Mesendoderm (in vitro differentiated cells): ENCODE measurements at regions not wholly inside any gene's neighbourhood (a gene's known extent, or its start where the extent isn't known, plus 50 kb on each side); places are given as distances from the start of the nearest gene placed in this dataset.

Experiments used
- DNase-seq: peaks from one replicate; pipeline ENCODE4 v3.0.0; 2013
- H2AK5ac ChIP-seq: 2 replicates; pipeline ENCODE4 v1.6.1; 2013; ENCODE audit warnings: low read length, inconsistent platforms
- H2BK120ac ChIP-seq: 2 replicates; pipeline ENCODE4 v1.6.1; 2013; ENCODE audit warnings: low read depth, mild to moderate bottlenecking, low read length, moderate library complexity, mixed read lengths
- H2BK15ac ChIP-seq: replicated peaks from 2 replicates; pipeline ENCODE4 v1.6.1; 2013; ENCODE audit warnings: low read depth, mild to moderate bottlenecking, moderate library complexity
- H2BK5ac ChIP-seq: 2 replicates; pipeline ENCODE4 v1.6.1; 2013; ENCODE audit warnings: low read length, inconsistent platforms
- H3K18ac ChIP-seq: 2 replicates; pipeline ENCODE4 v1.6.1; 2013; ENCODE audit warnings: mild to moderate bottlenecking, low read length, mixed read lengths
- H3K23ac ChIP-seq: one replicate; pipeline ENCODE4 v1.6.1; 2013; ENCODE audit warnings: low read length
- H3K27ac ChIP-seq: 2 replicates; pipeline ENCODE4 v1.5.1; 2013; ENCODE audit warnings: low read depth, mild to moderate bottlenecking, inconsistent platforms, low read length, moderate library complexity
- H3K27me3 ChIP-seq: 2 replicates; pipeline ENCODE4 v1.6.1; 2013; ENCODE audit warnings: low read length, control low read depth, mild to moderate bottlenecking, inconsistent platforms; ENCODE audit not compliant: insufficient read depth, poor library complexity
- H3K36me3 ChIP-seq: 2 replicates; pipeline ENCODE4 v1.6.1; 2013; ENCODE audit warnings: low read length, inconsistent platforms; ENCODE audit not compliant: control insufficient read depth, insufficient read depth
- H3K4ac ChIP-seq: one replicate; pipeline ENCODE4 v1.6.1; 2013; ENCODE audit warnings: low read depth, mild to moderate bottlenecking, low read length, moderate library complexity
- H3K4me1 ChIP-seq: 2 replicates; pipeline ENCODE4 v1.6.1; 2013; ENCODE audit warnings: low read depth, low read length, inconsistent platforms; ENCODE audit not compliant: control insufficient read depth
- H3K4me2 ChIP-seq: 2 replicates; pipeline ENCODE4 v1.6.1; 2013; ENCODE audit warnings: low read length
- H3K4me3 ChIP-seq: 2 replicates; pipeline ENCODE4 v1.5.1; 2013; ENCODE audit warnings: mild to moderate bottlenecking, low read length
- H3K56ac ChIP-seq: one replicate; pipeline ENCODE4 v1.6.1; 2013; ENCODE audit warnings: low read length
- H3K79me1 ChIP-seq: 2 replicates; pipeline ENCODE4 v1.6.1; 2013; ENCODE audit warnings: low read length, inconsistent platforms
- H3K79me2 ChIP-seq: 2 replicates; pipeline ENCODE4 v1.6.1; 2013; ENCODE audit warnings: mild to moderate bottlenecking, low read length; ENCODE audit not compliant: control insufficient read depth, insufficient read depth
- H3K9ac ChIP-seq: 2 replicates; pipeline ENCODE4 v1.6.1; 2013; ENCODE audit warnings: low read length, inconsistent platforms
- H4K5ac ChIP-seq: one replicate; pipeline ENCODE4 v1.6.1; 2013; ENCODE audit warnings: low read length
- H4K8ac ChIP-seq: one replicate; pipeline ENCODE4 v1.6.1; 2013; ENCODE audit warnings: low read depth, mild to moderate bottlenecking, control low read depth, low read length, moderate library complexity
- WGBS: extraction: QIAGEN DNeasy Blood & Tissue Kit; methylation state at CpG from one replicate; pipeline ENCODE4 v1.1.7; 2013; ENCODE audit warnings: low lambda C conversion rate, missing lambda C conversion rate; ENCODE audit not compliant: insufficient coverage; ENCODE audit errors: extremely low coverage; 5-methylcytosine and 5-hydroxymethylcytosine counted together

GRCh38 chr14:85953265-85953664 is 423.3 kb downstream of the FLRT2 start:
- Histone ChIP-seq H2BK120ac (no peak overlapping the region), H2AK5ac (no peak overlapping the region), H4K8ac (no peak overlapping the region), H3K18ac (no peak overlapping the region), H3K36me3 (no peaks in the 10 kb centered on the region), H3K9ac (no peak overlapping the region), H3K79me1 (no peaks in the 10 kb centered on the region), H3K23ac (no peak overlapping the region), H3K27ac (no peak overlapping the region), H3K4me2 (no peak overlapping the region), H4K5ac (no peak overlapping the region), H3K4ac (no peak overlapping the region), H3K4me1 (no peaks in the 10 kb centered on the region), H3K56ac (no peak overlapping the region), H2BK15ac (no peak overlapping the region), H3K4me3 (no peak overlapping the region), H2BK5ac (no peak overlapping the region), H3K79me2 (no peaks in the 10 kb centered on the region), H3K27me3 (no peaks in the 10 kb centered on the region)
- no CpG with 5 or more reads among the region's 3 CpGs for WGBS
- no peak for DNase-seq

- no CpG with 5 or more reads among the region's 4 CpGs for WGBS
- Histone ChIP-seq H2AK5ac (no peak overlapping the region), H3K27me3 (no peaks in the 10 kb centered on the region), H3K18ac (no peak overlapping the region), H3K4me1 (no peaks in the 10 kb centered on the region), H3K4me3 (no peak overlapping the region), H2BK15ac (no peak overlapping the region), H3K27ac (no peak overlapping the region), H3K79me2 (no peaks in the 10 kb centered on the region), H3K79me1 (no peaks in the 10 kb centered on the region), H3K4ac (no peak overlapping the region), H3K4me2 (no peak overlapping the region), H4K8ac (no peak overlapping the region), H3K23ac (no peak overlapping the region), H2BK5ac (no peak overlapping the region), H2BK120ac (no peak overlapping the region), H3K56ac (no peak overlapping the region), H4K5ac (no peak overlapping the region), H3K36me3 (no peaks in the 10 kb centered on the region), H3K9ac (no peak overlapping the region)
- DNase-seq: no peak
Observed at GRCh38 chr14:85948153-85948552, 418.2 kb downstream of the FLRT2 start.

- H3K27ac ChIP-seq: no peak overlapping the region
- no peak overlapping the region for H2BK15ac ChIP-seq
- no peak for DNase-seq
- H3K23ac ChIP-seq: no peak overlapping the region
- no peaks in the 10 kb centered on the region for H3K79me1 ChIP-seq
- no peaks in the 10 kb centered on the region for H3K4me1 ChIP-seq
- no peak overlapping the region for H2BK5ac ChIP-seq
- H3K9ac ChIP-seq: no peak overlapping the region
- no peak overlapping the region for H2AK5ac ChIP-seq
- no peak overlapping the region for H3K4ac ChIP-seq
- no peak overlapping the region for H3K4me2 ChIP-seq
- H4K5ac ChIP-seq: no peak overlapping the region
- no peaks in the 10 kb centered on the region for H3K79me2 ChIP-seq
- H2BK120ac ChIP-seq: no peak overlapping the region
- no peak overlapping the region for H3K18ac ChIP-seq
- H3K4me3 ChIP-seq: no peak overlapping the region
- H3K27me3 ChIP-seq: no peaks in the 10 kb centered on the region
- no CpG with 5 or more reads among the region's 4 CpGs for WGBS
- H4K8ac ChIP-seq: no peak overlapping the region
- no peak overlapping the region for H3K56ac ChIP-seq
- H3K36me3 ChIP-seq: no peaks in the 10 kb centered on the region
Observed at GRCh38 chr14:85947461-85948139, 417.7 kb downstream of the FLRT2 start.

- Histone ChIP-seq H3K27me3 (no peaks in the 10 kb centered on the region), H2AK5ac (no peak overlapping the region), H3K23ac (no peak overlapping the region), H2BK15ac (no peak overlapping the region), H2BK120ac (no peak overlapping the region), H3K36me3 (no peaks in the 10 kb centered on the region), H4K5ac (no peak overlapping the region), H3K79me1 (no peaks in the 10 kb centered on the region), H3K9ac (no peak overlapping the region), H2BK5ac (no peak overlapping the region), H3K4me2 (no peak overlapping the region), H3K4ac (no peak overlapping the region), H3K79me2 (no peaks in the 10 kb centered on the region), H3K27ac (no peak overlapping the region), H3K56ac (no peak overlapping the region), H3K18ac (no peak overlapping the region), H4K8ac (no peak overlapping the region), H3K4me3 (no peak overlapping the region), H3K4me1 (no peaks in the 10 kb centered on the region)
- no CpG with 5 or more reads among the region's 1 CpG for WGBS
- no peak for DNase-seq
Observed at GRCh38 chr14:85943192-85943591, 413.2 kb downstream of the FLRT2 start.

GRCh38 chr14:85934886-85935254 is 404.9 kb downstream of the FLRT2 start:
- H3K9ac ChIP-seq: no peak overlapping the region
- no peak overlapping the region for H2BK15ac ChIP-seq
- no peak overlapping the region for H3K27ac ChIP-seq
- DNase-seq: no peak
- H3K27me3 ChIP-seq: no peaks in the 10 kb centered on the region
- no peak overlapping the region for H2BK120ac ChIP-seq
- no peaks in the 10 kb centered on the region for H3K4me1 ChIP-seq
- H3K4ac ChIP-seq: no peak overlapping the region
- no peak overlapping the region for H2AK5ac ChIP-seq
- no peaks in the 10 kb centered on the region for H3K36me3 ChIP-seq
- no CpG with 5 or more reads among the region's 3 CpGs for WGBS
- H4K8ac ChIP-seq: no peak overlapping the region
- H3K79me1 ChIP-seq: no peaks in the 10 kb centered on the region
- H3K4me3 ChIP-seq: no peak overlapping the region
- no peak overlapping the region for H4K5ac ChIP-seq
- no peak overlapping the region for H3K18ac ChIP-seq
- H3K79me2 ChIP-seq: no peaks in the 10 kb centered on the region
- no peak overlapping the region for H3K23ac ChIP-seq
- H2BK5ac ChIP-seq: no peak overlapping the region
- no peak overlapping the region for H3K4me2 ChIP-seq
- H3K56ac ChIP-seq: no peak overlapping the region
